ENCODE measurements at regions not wholly inside any gene's neighbourhood (a gene's known extent, or its start where the extent isn't known, plus 50 kb on each side); places are given as distances from the start of the nearest gene placed in this dataset.

- TF ChIP-seq ZNF462 (CRISPR knock-in tag; IDR thresholded peaks at IDR 0.05), result no peak
- no peak for TF ChIP-seq REST (IDR thresholded peaks at IDR 0.05; ENCODE audit: unreplicated experiment)
- TF ChIP-seq, protein P1, sequence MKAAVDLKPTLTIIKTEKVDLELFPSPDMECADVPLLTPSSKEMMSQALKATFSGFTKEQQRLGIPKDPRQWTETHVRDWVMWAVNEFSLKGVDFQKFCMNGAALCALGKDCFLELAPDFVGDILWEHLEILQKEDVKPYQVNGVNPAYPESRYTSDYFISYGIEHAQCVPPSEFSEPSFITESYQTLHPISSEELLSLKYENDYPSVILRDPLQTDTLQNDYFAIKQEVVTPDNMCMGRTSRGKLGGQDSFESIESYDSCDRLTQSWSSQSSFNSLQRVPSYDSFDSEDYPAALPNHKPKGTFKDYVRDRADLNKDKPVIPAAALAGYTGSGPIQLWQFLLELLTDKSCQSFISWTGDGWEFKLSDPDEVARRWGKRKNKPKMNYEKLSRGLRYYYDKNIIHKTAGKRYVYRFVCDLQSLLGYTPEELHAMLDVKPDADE (IDR thresholded peaks at IDR 0.05), result no peak
- no peak for TF ChIP-seq JUNB (IDR thresholded peaks at IDR 0.05; ENCODE audit: unreplicated experiment)
- TF ChIP-seq EZH2 (IDR thresholded peaks at IDR 0.05; ENCODE audit: low read depth, unreplicated experiment), result no peak
- no peak for TF ChIP-seq ZNF331 (CRISPR knock-in tag; IDR thresholded peaks at IDR 0.05; ENCODE audit: low read depth)
- no peak for TF ChIP-seq CREB1 (CRISPR knock-in tag; IDR thresholded peaks at IDR 0.05; ENCODE audit: low read depth)
- TF ChIP-seq ZNF114 (CRISPR knock-in tag; IDR thresholded peaks at IDR 0.05), result no peak
- TF ChIP-seq NANOG (IDR thresholded peaks at IDR 0.05; ENCODE audit: borderline replicate concordance), result no peak
Measured at GRCh38 chr7:98536803-98537202, 80.3 kb upstream of the NPTX2 start (continued).

All from GM23338 (cell line).